ENCODE measurements at regions not wholly inside any gene's neighbourhood (a gene's known extent, or its start where the extent isn't known, plus 50 kb on each side); places are given as distances from the start of the nearest gene placed in this dataset.

- CTCF ChIA-PET, result no interaction called here
- no peak for TF ChIP-seq PKNOX1 (IDR thresholded peaks at IDR 0.05)
- TF ChIP-seq CTBP1 (IDR thresholded peaks at IDR 0.05; ENCODE audit: borderline replicate concordance), result no peak
- TF ChIP-seq HDGF (IDR thresholded peaks at IDR 0.05; ENCODE audit: borderline replicate concordance), result no peak
- TF ChIP-seq ELF4 (IDR thresholded peaks at IDR 0.05), result no peak
- DNase-seq (ENCODE audit: extremely low spot score), result no peak
- POLR2A ChIA-PET, result no interaction called here
These were observed 324.1 kb downstream of the IGSF11 start for GRCh38 chr3:118710532-118710931.

GRCh38 chr3:118713502-118714207 lies 321.0 kb downstream of the IGSF11 start:
- POLR2A ChIA-PET, result no interaction called here
- CTCF ChIA-PET, result no interaction called here
- DNase-seq (ENCODE audit: extremely low spot score), result no peak
- TF ChIP-seq ARNT (IDR thresholded peaks at IDR 0.05), result no peak
- no peak for TF ChIP-seq PKNOX1 (IDR thresholded peaks at IDR 0.05)

- POLR2A ChIA-PET, result no interaction called here
- TF ChIP-seq FOXM1 (IDR thresholded peaks at IDR 0.05; ENCODE audit: borderline replicate concordance) (no peak), LEF1 (IDR thresholded peaks at IDR 0.05; ENCODE audit: borderline replicate concordance) (no peak), FOXK2 (IDR thresholded peaks at IDR 0.05) (no peak), L3MBTL2 (conservative IDR thresholded peaks at IDR 0.05) (no peak), ZNF384 (IDR thresholded peaks at IDR 0.05) (no peak), SP1 (IDR thresholded peaks at IDR 0.05) (no peak), ARNT (IDR thresholded peaks at IDR 0.05) (no peak)
- DNase-seq (ENCODE audit: extremely low spot score), result no peak
- CTCF ChIA-PET, result no interaction called here
These were observed 319.8 kb downstream of the IGSF11 start for GRCh38 chr3:118714800-118715199.

GRCh38 chr3:118729546-118729945 lies 305.1 kb downstream of the IGSF11 start:
- no peak for TF ChIP-seq SUZ12 (IDR thresholded peaks at IDR 0.05)
- TF ChIP-seq HDGF (IDR thresholded peaks at IDR 0.05; ENCODE audit: borderline replicate concordance), result no peak
- TF ChIP-seq FOXM1 (IDR thresholded peaks at IDR 0.05; ENCODE audit: borderline replicate concordance), result no peak
- TF ChIP-seq ELF4 (IDR thresholded peaks at IDR 0.05), result no peak
- TF ChIP-seq LEF1 (IDR thresholded peaks at IDR 0.05; ENCODE audit: borderline replicate concordance), result no peak
- no peak for TF ChIP-seq ARNT (IDR thresholded peaks at IDR 0.05)
- no peak for TF ChIP-seq L3MBTL2 (conservative IDR thresholded peaks at IDR 0.05)
- TF ChIP-seq PKNOX1 (IDR thresholded peaks at IDR 0.05), result no peak
- CTCF ChIA-PET, result no interaction called here
- DNase-seq (ENCODE audit: extremely low spot score), result no peak
- POLR2A ChIA-PET, result no interaction called here

DNA sequence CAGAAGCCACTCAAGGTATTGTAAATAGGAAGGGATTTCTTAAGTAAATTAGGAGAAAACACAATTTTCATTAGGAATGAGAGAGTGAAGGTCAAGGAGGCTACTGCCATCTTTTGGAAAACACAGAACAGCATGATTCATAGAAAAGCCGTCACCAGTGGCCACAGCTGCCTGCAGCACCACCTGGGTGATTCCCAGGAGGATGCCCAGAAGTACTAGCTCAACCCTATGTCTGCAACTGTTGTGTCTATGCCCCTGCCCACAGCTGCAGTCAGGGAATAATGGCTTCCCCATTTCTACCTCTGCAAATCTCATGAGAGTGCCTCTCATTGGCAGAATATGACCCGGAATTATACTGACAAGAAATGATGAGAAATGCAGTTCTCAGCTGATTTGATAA lies 300.0 kb downstream of the IGSF11 start:
- DNase-seq (ENCODE audit: extremely low spot score), result no peak
- no peak for TF ChIP-seq L3MBTL2 (conservative IDR thresholded peaks at IDR 0.05)
- no peak for TF ChIP-seq PKNOX1 (IDR thresholded peaks at IDR 0.05)
- TF ChIP-seq HDGF (IDR thresholded peaks at IDR 0.05; ENCODE audit: borderline replicate concordance), result no peak
- no peak for TF ChIP-seq TARDBP (IDR thresholded peaks at IDR 0.05)
- TF ChIP-seq SP1 (IDR thresholded peaks at IDR 0.05), result no peak
- no peak for TF ChIP-seq ARNT (IDR thresholded peaks at IDR 0.05)
- no peak for TF ChIP-seq LEF1 (IDR thresholded peaks at IDR 0.05; ENCODE audit: borderline replicate concordance)
- TF ChIP-seq BHLHE40 (IDR thresholded peaks at IDR 0.05; ENCODE audit: borderline replicate concordance), result no peak
- TF ChIP-seq FOXK2 (IDR thresholded peaks at IDR 0.05), result no peak
- TF ChIP-seq NFRKB (IDR thresholded peaks at IDR 0.05), result no peak
- no peak for TF ChIP-seq SUZ12 (IDR thresholded peaks at IDR 0.05)
- TF ChIP-seq FOXM1 (IDR thresholded peaks at IDR 0.05; ENCODE audit: borderline replicate concordance), result no peak
- TF ChIP-seq ZNF384 (IDR thresholded peaks at IDR 0.05), result no peak
- TF ChIP-seq FOXA1 (IDR thresholded peaks at IDR 0.05), result no peak
- TF ChIP-seq CTBP1 (IDR thresholded peaks at IDR 0.05; ENCODE audit: borderline replicate concordance), result no peak
- TF ChIP-seq ELF4 (IDR thresholded peaks at IDR 0.05), result no peak
- ChIA-PET POLR2A (no interaction called here), CTCF (no interaction called here)

GRCh38 chr3:118736107-118736506 lies 298.5 kb downstream of the IGSF11 start:
- CTCF ChIA-PET, result interaction anchor here (0.7 kb wide), 1 partner anchor 82 kb away, joined by 3 read pairs; no protein-coding TSS in a partner anchor

More at GRCh38 chr3:118736107-118736506, 298.5 kb downstream of the IGSF11 start:
- DNase-seq (ENCODE audit: extremely low spot score), result no peak
- POLR2A ChIA-PET, result no interaction called here
- TF ChIP-seq NFRKB (IDR thresholded peaks at IDR 0.05) (no peak), PKNOX1 (IDR thresholded peaks at IDR 0.05) (no peak), FOXM1 (IDR thresholded peaks at IDR 0.05; ENCODE audit: borderline replicate concordance) (no peak), BHLHE40 (IDR thresholded peaks at IDR 0.05; ENCODE audit: borderline replicate concordance) (no peak), L3MBTL2 (conservative IDR thresholded peaks at IDR 0.05) (no peak), CTBP1 (IDR thresholded peaks at IDR 0.05; ENCODE audit: borderline replicate concordance) (no peak), SP1 (IDR thresholded peaks at IDR 0.05) (no peak), HDGF (IDR thresholded peaks at IDR 0.05; ENCODE audit: borderline replicate concordance) (no peak), ZNF384 (IDR thresholded peaks at IDR 0.05) (no peak), ARNT (IDR thresholded peaks at IDR 0.05) (no peak), TARDBP (IDR thresholded peaks at IDR 0.05) (no peak), FOXK2 (IDR thresholded peaks at IDR 0.05) (no peak), SUZ12 (IDR thresholded peaks at IDR 0.05) (no peak), LEF1 (IDR thresholded peaks at IDR 0.05; ENCODE audit: borderline replicate concordance) (no peak), ELF4 (IDR thresholded peaks at IDR 0.05) (no peak), FOXA1 (IDR thresholded peaks at IDR 0.05) (no peak)
